HepG2 (cell line): ENCODE measurements at regions not wholly inside any gene's neighbourhood (a gene's known extent, or its start where the extent isn't known, plus 50 kb on each side); places are given as distances from the start of the nearest gene placed in this dataset.

Experiments
- ATAC-seq: fragments of 200-7000 bp; cut with Tn5 transposase; 3 replicates; pipeline ENCODE4 v1.9.1; 2020; ENCODE audit warnings: mild to moderate bottlenecking, moderate library complexity
- BruUV-seq: library from RNA; stranded (reverse); fragments of 400-500 nt; replicated peaks from 2 replicates; lab custom pipeline; 2021; lab: Mats Ljungman, UMichigan
- CTCF ChIA-PET: fragments of 300-600 bp; formaldehyde crosslinking; extraction: SDS; loops from one replicate; lab custom pipeline; 2021; ENCODE audit warnings: low total read pairs, inconsistent platforms, low intra/inter-chr PET ratio; lab: Yijun Ruan, JAX
- POLR2A ChIA-PET: fragments of 350-600 bp; sonication (Branson Sonifier 250); formaldehyde crosslinking; loops from one replicate; lab custom pipeline; 2020; ENCODE audit warnings: antibody characterized with exemption, inconsistent platforms; lab: Yijun Ruan, JAX
- DNase-seq: peaks from one replicate; pipeline ENCODE4 v3.0.0-alpha.2; 2015; ENCODE audit warnings: low spot score
- FAIRE-seq: peaks from 3 replicates; lab custom pipeline; 2011; peaks lifted over from hg19 to GRCh38; lab: Jason Lieb, UNC
- H2AFZ ChIP-seq: one replicate; pipeline ENCODE4 v1.6.1; 2011; ENCODE audit warnings: low read length, inconsistent platforms
- H3K27ac ChIP-seq: fragments of 300-600 bp; 3 replicates; pipeline ENCODE4 v1.8.0; 2011; ENCODE audit warnings: mixed run types, mild to moderate bottlenecking, mixed read lengths, low read length, inconsistent platforms; ENCODE audit not compliant: insufficient read depth; ENCODE audit errors: extremely low read length
- H3K27me3 ChIP-seq, 2 experiments: fragments of 200-600 bp in 1 of 2; 2 replicates in 1 of 2; 3 replicates in 1 of 2; pipeline versions ENCODE4 v1.6.0 to v1.8.0; 2011; ENCODE audit warnings: low read length in 2 of 2, mild to moderate bottlenecking in 2 of 2, moderate library complexity in 2 of 2, inconsistent platforms in 1 of 2; ENCODE audit not compliant: insufficient read depth in 2 of 2, control insufficient read depth in 1 of 2
- H3K36me3 ChIP-seq, 2 experiments: fragments of 200-600 bp in 1 of 2; replicated peaks in 1 of 2; 2 replicates in 1 of 2; 3 replicates in 1 of 2; pipeline versions ENCODE4 v1.5.1 to v1.8.0; 2011; ENCODE audit warnings: low read length in 2 of 2, inconsistent platforms in 1 of 2; ENCODE audit not compliant: insufficient read depth in 2 of 2, control insufficient read depth in 1 of 2
- H3K4me1 ChIP-seq: 2 replicates; pipeline ENCODE4 v1.5.1; 2012; ENCODE audit warnings: low read length, inconsistent platforms; ENCODE audit not compliant: insufficient read depth
- H3K4me2 ChIP-seq: 2 replicates; pipeline ENCODE4 v1.6.0; 2011; ENCODE audit warnings: low read depth, low read length, inconsistent platforms
- H3K4me3 ChIP-seq, 3 experiments: fragments of 200-600 bp in 1 of 3; sonication (generic), shearing (Covaris generic) in 1 of 3; replicated peaks in 1 of 3; 2 replicates each; pipeline ENCODE4 v1.5.1; 2011 to 2016; ENCODE audit warnings: low read length in 3 of 3, inconsistent platforms in 2 of 3, low read depth in 2 of 3, mild to moderate bottlenecking in 2 of 3, control low read depth in 1 of 3, mixed read lengths in 1 of 3; ENCODE audit not compliant: insufficient read depth in 1 of 3
- H3K79me2 ChIP-seq: one replicate; pipeline ENCODE4 v1.6.1; 2011; ENCODE audit warnings: low read length, inconsistent platforms; ENCODE audit not compliant: insufficient read depth
- H3K9ac ChIP-seq: 2 replicates; pipeline ENCODE4 v1.6.0; 2011; ENCODE audit warnings: mild to moderate bottlenecking, low read depth, low read length, inconsistent platforms; ENCODE audit not compliant: insufficient read depth
- H3K9me3 ChIP-seq: 2 replicates; pipeline ENCODE4 v1.5.1; 2012; ENCODE audit warnings: mild to moderate bottlenecking, low read length
- H4K20me1 ChIP-seq: 2 replicates; pipeline ENCODE4 v1.6.0; 2011; ENCODE audit warnings: inconsistent platforms, mild to moderate bottlenecking, low read length, moderate library complexity; ENCODE audit not compliant: insufficient read depth
- AGO2 ChIP-seq: fragments of 200-400 bp; formaldehyde crosslinking; optimal IDR thresholded peaks from 2 replicates; pipeline ENCODE3; 2017; ENCODE audit warnings: mild to moderate bottlenecking, low read depth, low read length, moderate library complexity
- ARHGAP35 ChIP-seq: sonication (generic); formaldehyde crosslinking; IDR thresholded peaks from 2 replicates; pipeline ENCODE4 v1.9.0; 2022; ENCODE audit warnings: mild to moderate bottlenecking, inconsistent platforms, moderate library complexity, missing genetic modification reagents, borderline replicate concordance
- ESRRA ChIP-seq: sonication (generic); formaldehyde crosslinking; IDR thresholded peaks from 2 replicates; pipeline ENCODE4 v1.5.1; 2020; ENCODE audit warnings: mild to moderate bottlenecking, low read depth, missing genetic modification reagents
- KDM1A ChIP-seq: IDR thresholded peaks from 2 replicates; pipeline ENCODE4 v1.6.1; 2016; ENCODE audit warnings: missing compliant biosample characterization
- SMAD9 ChIP-seq: sonication (generic); formaldehyde crosslinking; IDR thresholded peaks from 2 replicates; pipeline ENCODE4 v1.5.1; 2020; ENCODE audit warnings: mild to moderate bottlenecking, missing genetic modification reagents
- SP4 ChIP-seq: sonication (generic); formaldehyde crosslinking; IDR thresholded peaks from 2 replicates; pipeline ENCODE4 v1.8.1; 2023; ENCODE audit warnings: mild to moderate bottlenecking, missing genetic modification reagents
- TBX3 ChIP-seq: fragments of 450-650 bp; IDR thresholded peaks from 2 replicates; pipeline ENCODE4 v1.6.1; 2017; ENCODE audit warnings: antibody characterized with exemption, mild to moderate bottlenecking, inconsistent platforms, borderline replicate concordance
- TCF7L2 ChIP-seq: IDR thresholded peaks from 2 replicates; pipeline ENCODE4 v1.6.1; 2011; ENCODE audit warnings: mild to moderate bottlenecking, low read depth, low read length, moderate library complexity
- ZFP90 ChIP-seq: sonication (generic); formaldehyde crosslinking; IDR thresholded peaks from 2 replicates; pipeline ENCODE4 v1.8.0; 2022; ENCODE audit warnings: missing genetic modification reagents, mild to moderate bottlenecking, inconsistent platforms, borderline replicate concordance
- ZNF136 ChIP-seq: sonication (generic); formaldehyde crosslinking; IDR thresholded peaks from 2 replicates; pipeline ENCODE4 v1.8.1; 2022; ENCODE audit warnings: low read depth, mild to moderate bottlenecking, moderate library complexity, missing genetic modification reagents
- ZNF503 ChIP-seq: sonication (generic); formaldehyde crosslinking; IDR thresholded peaks from 2 replicates; pipeline ENCODE4 v1.4.0; 2020; ENCODE audit warnings: missing genetic modification reagents
- ZSCAN20 ChIP-seq: sonication (generic); formaldehyde crosslinking; IDR thresholded peaks from 2 replicates; pipeline ENCODE4 v1.4.0; 2020; ENCODE audit warnings: missing genetic modification reagents, mild to moderate bottlenecking, borderline replicate concordance
- WGBS: methylation state at CpG from one replicate; pipeline ENCODE4 v1.1.6; 2017; ENCODE audit warnings: low lambda C conversion rate; 5-methylcytosine and 5-hydroxymethylcytosine counted together
- in situ Hi-C: cut with HindIII; loops from 2 replicates; pipeline ENCODE4 v1.10.0; 2017; ENCODE audit warnings: low pct_unique_long_range_greater_than_20kb; ENCODE audit not compliant: extremely low pct_ligation_motif_present
- intact Hi-C: fragments of 100-400 bp; cut with micrococcal nuclease; formaldehyde crosslinking; loops from one replicate; pipeline ENCODE4 v1.10.0; 2022; ENCODE audit not compliant: unreplicated experiment
- TF ChIP-seq, protein P1 (sequence below): sonication (generic); formaldehyde crosslinking; IDR thresholded peaks from 2 replicates; pipeline ENCODE4 v1.8.1; 2022; ENCODE audit warnings: low read depth, mild to moderate bottlenecking, missing genetic modification reagents
- TF ChIP-seq, protein P2 (sequence below): sonication (generic); formaldehyde crosslinking; IDR thresholded peaks from 2 replicates; pipeline ENCODE4 v1.4.0; 2020; ENCODE audit warnings: missing genetic modification reagents

DNA sequence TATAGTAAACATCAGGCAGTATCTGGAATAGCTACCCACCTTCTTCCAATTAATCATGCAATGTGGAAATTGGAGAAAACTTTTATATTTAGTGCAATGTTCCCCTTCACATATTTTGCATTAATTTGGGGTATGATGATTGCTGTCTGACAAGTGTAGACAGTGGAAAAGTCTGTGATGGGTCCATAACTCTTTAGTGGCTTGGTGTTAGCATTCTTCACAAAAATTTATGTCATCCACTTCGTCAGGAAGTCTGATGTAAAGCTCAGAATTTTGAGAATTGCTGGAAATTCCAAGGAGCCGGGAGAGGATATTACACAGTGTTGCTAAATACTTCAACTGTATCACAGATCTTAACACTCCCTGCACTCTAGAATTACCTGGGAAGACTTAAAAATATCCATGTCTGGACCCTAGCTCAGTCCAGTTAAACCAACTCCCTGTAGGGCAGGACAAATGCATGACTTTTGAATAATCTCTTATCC lies 549.7 kb upstream of the PLXNA2 start (continued):
- TF ChIP-seq, protein P1, sequence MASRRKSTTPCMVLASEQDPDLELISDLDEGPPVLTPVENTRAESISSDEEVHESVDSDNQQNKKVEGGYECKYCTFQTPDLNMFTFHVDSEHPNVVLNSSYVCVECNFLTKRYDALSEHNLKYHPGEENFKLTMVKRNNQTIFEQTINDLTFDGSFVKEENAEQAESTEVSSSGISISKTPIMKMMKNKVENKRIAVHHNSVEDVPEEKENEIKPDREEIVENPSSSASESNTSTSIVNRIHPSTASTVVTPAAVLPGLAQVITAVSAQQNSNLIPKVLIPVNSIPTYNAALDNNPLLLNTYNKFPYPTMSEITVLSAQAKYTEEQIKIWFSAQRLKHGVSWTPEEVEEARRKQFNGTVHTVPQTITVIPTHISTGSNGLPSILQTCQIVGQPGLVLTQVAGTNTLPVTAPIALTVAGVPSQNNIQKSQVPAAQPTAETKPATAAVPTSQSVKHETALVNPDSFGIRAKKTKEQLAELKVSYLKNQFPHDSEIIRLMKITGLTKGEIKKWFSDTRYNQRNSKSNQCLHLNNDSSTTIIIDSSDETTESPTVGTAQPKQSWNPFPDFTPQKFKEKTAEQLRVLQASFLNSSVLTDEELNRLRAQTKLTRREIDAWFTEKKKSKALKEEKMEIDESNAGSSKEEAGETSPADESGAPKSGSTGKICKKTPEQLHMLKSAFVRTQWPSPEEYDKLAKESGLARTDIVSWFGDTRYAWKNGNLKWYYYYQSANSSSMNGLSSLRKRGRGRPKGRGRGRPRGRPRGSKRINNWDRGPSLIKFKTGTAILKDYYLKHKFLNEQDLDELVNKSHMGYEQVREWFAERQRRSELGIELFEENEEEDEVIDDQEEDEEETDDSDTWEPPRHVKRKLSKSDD: no peak
- TF ChIP-seq ESRRA (CRISPR knock-in tag): no peak

- TF ChIP-seq ZSCAN20 (CRISPR knock-in tag) (no peak), SMAD9 (CRISPR knock-in tag) (no peak), ZFP90 (no peak), TBX3 (no peak), AGO2 (no peak), SP4 (no peak), ZNF503 (CRISPR knock-in tag) (no peak), KDM1A (CRISPR knock-in tag) (no peak), ARHGAP35 (no peak), TCF7L2 (no peak), ZNF136 (CRISPR knock-in tag) (no peak)
- TF ChIP-seq, protein P2, sequence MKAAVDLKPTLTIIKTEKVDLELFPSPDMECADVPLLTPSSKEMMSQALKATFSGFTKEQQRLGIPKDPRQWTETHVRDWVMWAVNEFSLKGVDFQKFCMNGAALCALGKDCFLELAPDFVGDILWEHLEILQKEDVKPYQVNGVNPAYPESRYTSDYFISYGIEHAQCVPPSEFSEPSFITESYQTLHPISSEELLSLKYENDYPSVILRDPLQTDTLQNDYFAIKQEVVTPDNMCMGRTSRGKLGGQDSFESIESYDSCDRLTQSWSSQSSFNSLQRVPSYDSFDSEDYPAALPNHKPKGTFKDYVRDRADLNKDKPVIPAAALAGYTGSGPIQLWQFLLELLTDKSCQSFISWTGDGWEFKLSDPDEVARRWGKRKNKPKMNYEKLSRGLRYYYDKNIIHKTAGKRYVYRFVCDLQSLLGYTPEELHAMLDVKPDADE (CRISPR knock-in tag): no peak
- H3K27ac ChIP-seq: no peak overlapping the region
- H3K79me2 ChIP-seq: no peaks in the 10 kb centered on the region
- DNase-seq (no peak), FAIRE-seq (no peak), ATAC-seq (no peak)
- CTCF ChIA-PET: no interaction called here
- H3K4me3 ChIP-seq: no peak overlapping the region
- intact Hi-C loops (no loop called here), in situ Hi-C loops (no loop called here)
- H3K4me1 ChIP-seq: no peaks in the 10 kb centered on the region
- no TSS peak for BruUV-seq
- WGBS: 0% methylated on average over 1 of the region's 1 CpG
- H3K36me3 ChIP-seq: no peaks in the 10 kb centered on the region
- no peak overlapping the region for H2AFZ ChIP-seq
- POLR2A ChIA-PET: no interaction called here
- no peaks in the 10 kb centered on the region for H3K27me3 ChIP-seq
- H3K4me2 ChIP-seq: no peak overlapping the region
- H4K20me1 ChIP-seq: no peaks in the 10 kb centered on the region
- no peaks in the 10 kb centered on the region for H3K9me3 ChIP-seq
- no peak overlapping the region for H3K9ac ChIP-seq
Measured at GRCh38 chr1:208799186-208799585, 555.0 kb upstream of the PLXNA2 start.
